NCI-H345 (cell line): ENCODE measurements at regions not wholly inside any gene's neighbourhood (a gene's known extent, or its start where the extent isn't known, plus 50 kb on each side); places are given as distances from the start of the nearest gene placed in this dataset.

Experiments used
- DNase-seq: peaks from one replicate; lab custom pipeline; 2025; lab: John Stamatoyannopoulos, UW

- DNase-seq, result no peak
These were observed 51.8 kb upstream of the BCOR start for GRCh38 chrX:40149286-40150175.

GRCh38 chrX:40148385-40149285 lies 50.9 kb upstream of the BCOR start:
- DNase-seq, result no peak

GRCh38 chrX:40147971-40148370 lies 50.2 kb upstream of the BCOR start:
- no peak for DNase-seq
